Stimulated activated CD4-positive, alpha-beta T cell treated with anti-CD3 and anti-CD28 coated beads, Interleukin-4, amount 100 ng/mL, for 24 hours (primary cell): ENCODE measurements at regions not wholly inside any gene's neighbourhood (a gene's known extent, or its start where the extent isn't known, plus 50 kb on each side); places are given as distances from the start of the nearest gene placed in this dataset.

Experiments
- DNase-seq: peaks from one replicate; pipeline ENCODE4 v3.0.0-alpha.2; 2020

DNA sequence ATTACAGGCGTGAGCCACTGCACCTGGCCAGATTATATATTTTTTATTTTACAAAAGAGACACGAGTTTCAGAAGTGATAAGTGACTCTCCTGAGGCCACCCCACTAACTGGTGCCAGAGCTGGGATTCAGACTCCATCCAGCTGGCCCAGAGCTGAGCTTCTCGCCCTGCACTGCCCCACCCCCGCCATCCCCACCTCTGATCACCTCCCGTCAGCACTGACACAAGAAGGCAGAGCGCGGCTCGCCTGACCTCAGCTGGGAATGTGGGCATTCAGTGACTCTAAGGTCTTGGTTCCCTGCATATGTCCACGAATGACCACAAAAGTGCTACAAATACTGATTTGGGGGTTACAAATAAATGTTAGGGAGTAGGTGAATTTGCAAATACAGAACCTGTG lies 56.1 kb upstream of the GALNT15 start:
- DNase-seq: no peak

- no peak for DNase-seq
Observed at GRCh38 chr3:16119887-16120286, 54.6 kb upstream of the GALNT15 start.

- no peak for DNase-seq
Observed at GRCh38 chr3:16121391-16121790, 53.1 kb upstream of the GALNT15 start.

GRCh38 chr3:16122155-16122554 lies 52.3 kb upstream of the GALNT15 start:
- DNase-seq: no peak

DNA sequence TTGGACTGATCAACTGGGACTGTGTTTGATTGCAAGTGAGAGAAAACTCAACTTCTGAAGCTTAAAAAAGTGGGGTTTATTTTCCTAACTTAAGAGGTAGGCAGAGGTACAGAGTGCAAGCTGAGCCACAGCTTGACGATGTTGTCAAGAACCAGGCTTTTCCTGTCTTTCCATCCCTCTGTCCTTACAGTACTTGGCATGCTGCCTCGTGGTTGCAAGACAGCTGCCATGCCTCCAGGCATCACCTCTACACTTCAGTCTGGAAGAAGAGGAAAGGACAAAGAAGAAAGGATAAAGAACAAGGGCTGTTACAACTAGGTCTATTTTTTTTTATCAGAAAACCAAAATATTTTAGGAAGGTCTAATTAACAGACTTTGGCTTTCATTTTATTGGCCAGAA lies 51.8 kb upstream of the GALNT15 start:
- DNase-seq: no peak

- no peak for DNase-seq
Observed at GRCh38 chr3:16124636-16125035, 49.8 kb upstream of the GALNT15 start.
